Mucosa of gallbladder (tissue), 1 donor: ENCODE measurements at regions not wholly inside any gene's neighbourhood (a gene's known extent, or its start where the extent isn't known, plus 50 kb on each side); places are given as distances from the start of the nearest gene placed in this dataset.
"Not testable (repeated sequence)": the region's sequence is repeated elsewhere in the genome, so short reads cannot be mapped to it uniquely, and the experiment has no call there.

Experiments used
- DNase-seq: peaks from one replicate; pipeline ENCODE4 v3.0.0-alpha.2; 2020; ENCODE audit warnings: low spot score
- donor health status: DM: no; HTN: no; CAD: no.

- DNase-seq = no peak
These were observed 1806.6 kb upstream of the AGA start for GRCh38 chr4:179248821-179249220.

DNA sequence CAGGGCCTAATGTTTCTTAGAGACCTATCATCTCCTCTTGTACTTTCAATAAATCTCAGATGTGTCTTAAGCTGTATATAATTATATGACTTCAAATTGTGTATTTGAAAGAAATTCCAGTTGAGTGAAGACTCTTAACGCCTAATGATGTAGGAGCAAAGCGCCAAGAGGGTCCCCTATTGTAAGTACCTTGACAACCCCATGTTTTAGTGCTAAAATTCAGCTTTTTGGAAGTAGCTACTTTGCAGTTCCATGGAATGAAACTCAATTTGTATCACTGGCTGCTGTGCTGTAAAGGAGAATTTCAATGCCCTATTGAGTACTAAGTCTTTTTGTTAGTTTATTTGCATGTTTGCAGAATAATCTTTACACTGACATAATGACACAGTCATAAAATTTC lies 1826.6 kb upstream of the AGA start:
- no peak for DNase-seq

DNA sequence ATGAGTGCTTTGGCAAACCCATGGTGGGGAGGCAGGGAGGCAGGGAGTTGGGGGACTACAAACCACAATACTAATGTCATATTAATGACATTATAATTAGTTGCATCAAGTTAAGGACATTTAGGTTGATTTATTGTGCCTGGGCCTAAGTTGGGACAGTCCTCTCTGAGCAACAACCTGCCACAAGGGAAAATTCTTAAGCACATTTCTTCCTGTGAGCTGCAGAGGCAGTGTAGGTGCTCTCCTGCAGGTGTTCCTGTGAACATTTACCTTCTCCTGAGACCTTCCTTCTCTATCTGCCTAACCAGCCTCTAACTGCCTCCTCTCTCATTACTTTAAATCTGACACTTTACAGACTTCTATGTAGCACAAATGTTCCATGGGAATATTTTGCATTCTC lies 1830.0 kb upstream of the AGA start:
- DNase-seq = no peak

- no peak for DNase-seq
These were observed 1836.4 kb upstream of the AGA start for GRCh38 chr4:179278647-179279046.

DNA sequence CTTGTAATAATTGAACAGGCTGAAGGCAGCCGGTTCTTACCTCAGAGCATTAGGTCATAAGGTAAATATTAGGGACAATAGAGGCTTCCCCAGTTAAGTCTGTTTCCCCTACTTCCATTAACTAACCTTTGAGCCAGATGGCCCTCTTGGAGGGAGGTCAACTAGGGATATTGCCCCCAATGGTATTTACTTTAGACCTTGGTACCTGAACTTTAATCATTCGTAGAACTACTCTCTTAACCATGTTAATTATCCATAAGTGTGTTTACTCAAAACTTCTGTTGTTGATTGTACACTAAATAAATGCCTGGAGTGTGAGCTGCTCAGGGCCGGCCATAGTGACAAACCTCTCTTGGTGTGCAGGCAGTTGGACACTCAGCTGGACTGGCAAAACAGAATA lies 1843.5 kb upstream of the AGA start:
- no peak for DNase-seq

DNA sequence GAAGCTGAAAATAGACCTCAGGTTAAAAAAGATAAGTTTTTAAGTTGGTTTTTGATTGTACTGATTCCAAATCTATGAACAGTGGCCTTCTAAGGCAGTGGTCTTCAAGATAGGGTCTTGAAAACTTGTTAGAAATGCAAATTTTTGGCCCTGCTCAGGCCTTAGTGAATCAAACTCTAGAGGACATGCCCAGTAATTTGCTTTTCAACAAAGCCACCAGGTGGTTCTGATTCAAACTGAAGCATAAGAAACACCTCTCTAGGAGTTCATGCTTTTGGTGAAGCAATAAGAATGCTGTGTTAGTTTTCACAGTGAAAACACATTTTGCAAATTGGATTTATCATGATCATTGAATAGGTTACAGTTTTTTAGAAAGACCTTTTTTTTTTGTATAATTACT lies 1849.4 kb upstream of the AGA start:
- no peak for DNase-seq

GRCh38 chr4:179292468-179292867 lies 1850.2 kb upstream of the AGA start:
- no peak for DNase-seq

DNA sequence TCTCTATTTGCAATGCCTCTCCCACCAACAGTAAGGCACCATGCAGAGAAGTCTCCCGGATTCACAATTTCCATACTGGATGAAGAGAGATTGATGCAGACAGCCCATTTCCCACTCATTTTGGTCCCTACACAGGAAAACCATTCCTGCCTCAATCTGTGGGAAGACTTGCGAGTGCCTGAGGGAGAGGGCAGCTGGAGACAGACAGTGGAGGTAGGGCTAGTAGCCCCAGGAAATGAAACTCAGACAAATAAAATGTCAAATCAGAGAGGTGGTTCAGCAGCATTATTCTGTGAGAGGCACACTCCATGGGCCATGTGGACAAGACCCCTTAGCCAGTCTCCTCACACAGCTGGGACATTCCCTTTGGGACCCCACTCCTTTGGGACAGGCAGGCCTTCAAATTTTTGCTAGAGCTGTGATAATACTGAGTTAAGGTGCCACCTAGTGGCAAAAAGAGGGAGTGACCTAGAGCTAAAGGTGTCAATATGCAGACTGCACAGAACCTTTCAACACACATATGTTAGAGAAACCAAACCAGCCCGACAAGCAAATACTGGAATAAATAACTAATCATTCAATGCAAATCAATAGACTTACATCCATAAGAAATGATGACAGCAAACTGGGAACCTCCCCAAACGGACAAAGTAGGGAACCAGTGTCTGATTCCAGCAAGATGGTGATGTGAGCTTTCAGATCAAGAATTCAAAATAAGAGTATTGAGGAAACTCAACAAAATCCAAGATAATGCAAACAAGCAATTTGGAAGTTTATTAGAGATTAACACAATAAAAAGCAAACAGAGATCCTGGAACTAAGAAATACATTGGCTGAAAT lies 1865.3 kb upstream of the AGA start:
- peak; percentile 33 for DNase-seq

DNA sequence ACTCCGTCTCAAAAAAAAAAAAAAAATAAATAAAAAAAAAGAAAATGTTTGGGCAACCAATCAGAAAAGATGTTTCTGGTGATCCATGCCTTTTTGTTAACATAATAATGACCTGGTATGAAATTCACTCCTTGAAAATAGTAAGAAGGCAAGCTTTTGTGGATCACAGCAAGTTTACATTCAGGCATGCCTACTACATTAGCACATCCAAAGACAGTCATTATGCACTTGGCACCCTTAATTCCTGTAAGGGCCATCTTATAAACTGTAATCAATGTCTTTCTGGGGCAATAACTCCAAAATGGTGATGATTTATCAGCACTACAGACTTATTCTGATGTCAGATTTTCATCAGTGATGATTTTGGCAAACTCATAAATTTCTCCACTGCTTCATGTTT lies 1871.6 kb upstream of the AGA start:
- no peak for DNase-seq

DNA sequence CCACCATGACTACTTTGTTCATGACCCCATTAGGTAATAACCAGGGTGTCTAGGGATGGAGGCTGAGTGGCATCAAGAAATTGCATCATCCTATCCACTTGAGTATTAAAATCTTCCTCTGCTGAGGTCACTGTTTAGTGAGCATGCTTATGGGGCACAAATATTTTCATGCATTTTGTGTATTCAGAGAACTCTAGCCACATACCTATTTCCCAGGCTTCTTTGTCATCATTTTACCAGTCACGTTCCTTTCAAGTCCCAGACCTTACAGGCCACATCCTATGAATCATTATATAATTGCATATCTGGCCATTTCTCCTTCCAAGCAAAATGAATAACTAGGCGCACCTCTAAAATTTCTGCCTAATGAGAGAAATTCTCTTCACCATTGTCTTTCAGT lies 1882.9 kb upstream of the AGA start:
- no peak for DNase-seq

DNA sequence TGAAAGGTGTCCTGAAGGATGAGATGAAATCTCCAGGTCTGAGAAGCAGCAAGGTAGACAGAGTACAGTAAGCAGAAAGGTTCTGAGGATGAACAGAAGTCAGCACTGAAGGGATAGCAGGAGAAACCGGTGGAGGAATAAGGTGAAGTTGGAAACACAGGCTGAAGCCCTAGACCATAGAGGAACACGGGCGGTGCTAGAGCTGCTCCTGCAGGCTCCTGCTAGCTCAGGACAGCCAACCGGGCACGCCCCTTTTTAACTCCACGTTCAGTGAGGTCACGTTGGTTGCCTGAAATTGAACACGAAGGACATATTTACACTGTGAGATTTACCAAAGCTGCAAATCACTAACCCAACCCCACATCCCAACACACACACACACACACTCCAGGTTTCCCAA lies 1886.4 kb upstream of the AGA start:
- no peak for DNase-seq

DNA sequence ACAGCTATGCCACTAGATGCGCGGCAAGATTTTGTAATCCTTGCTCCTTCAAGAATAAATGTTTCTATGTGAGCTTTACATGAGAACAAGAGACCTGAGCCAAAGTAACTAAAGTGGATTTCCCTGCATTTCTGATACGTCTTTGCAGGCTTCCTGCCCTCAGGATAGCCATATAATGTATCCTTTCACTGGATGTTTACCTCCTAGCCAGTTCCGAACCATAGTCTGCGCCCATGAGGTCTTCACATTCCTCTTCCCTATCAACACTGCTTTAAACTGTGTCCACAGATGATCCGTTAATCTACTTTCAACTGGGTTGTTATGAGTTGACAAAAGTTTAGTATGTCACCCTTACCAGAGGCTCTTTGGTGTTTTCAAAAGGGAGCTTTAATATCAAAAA lies 1889.1 kb upstream of the AGA start:
- no peak for DNase-seq

- no peak for DNase-seq
These were observed 1902.6 kb upstream of the AGA start for GRCh38 chr4:179344861-179345260.

DNA sequence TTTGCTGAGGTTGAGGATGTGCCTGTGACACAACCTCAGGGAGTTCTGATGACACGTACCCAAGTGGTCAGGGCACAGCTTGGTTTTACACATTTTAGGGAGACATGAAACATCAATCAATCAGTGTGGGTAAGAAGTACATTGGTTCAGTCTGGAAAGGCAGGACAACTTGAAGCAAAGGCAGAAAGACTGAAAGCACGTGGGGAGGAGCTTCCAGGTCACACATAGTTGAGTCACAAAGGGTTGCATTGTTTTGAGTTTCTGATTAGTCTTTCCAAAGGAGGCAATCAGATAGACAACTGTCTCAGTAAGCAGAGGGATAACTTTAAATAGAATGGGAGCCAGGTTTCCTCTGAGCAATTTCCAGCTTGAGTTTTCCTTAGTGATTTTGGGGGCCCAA lies 1910.0 kb upstream of the AGA start:
- no peak for DNase-seq

GRCh38 chr4:179353786-179354185 lies 1911.5 kb upstream of the AGA start:
- no peak for DNase-seq

GRCh38 chr4:179361978-179362486 lies 1919.8 kb upstream of the AGA start:
- DNase-seq = no peak

DNA sequence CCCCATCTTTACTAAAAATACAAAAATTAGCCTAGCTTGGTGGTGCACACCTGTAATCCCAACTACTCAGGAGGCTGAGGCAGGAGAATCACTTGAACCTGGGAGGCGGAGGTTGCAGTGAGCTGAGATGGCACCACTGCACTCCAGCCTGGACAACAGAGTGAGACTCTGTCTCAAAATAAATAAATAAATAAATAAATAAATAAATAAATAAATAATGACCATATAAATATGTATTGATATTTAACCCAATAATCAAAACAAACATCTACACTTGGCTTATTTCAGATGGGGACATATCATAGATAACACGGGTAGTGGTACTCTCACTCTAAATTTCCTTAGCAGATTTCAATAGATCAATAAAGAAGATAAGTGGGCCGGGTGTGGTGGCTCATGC lies 1923.7 kb upstream of the AGA start:
- not testable (repeated sequence) for DNase-seq

GRCh38 chr4:179372242-179372641 lies 1930.0 kb upstream of the AGA start:
- no peak for DNase-seq

DNA sequence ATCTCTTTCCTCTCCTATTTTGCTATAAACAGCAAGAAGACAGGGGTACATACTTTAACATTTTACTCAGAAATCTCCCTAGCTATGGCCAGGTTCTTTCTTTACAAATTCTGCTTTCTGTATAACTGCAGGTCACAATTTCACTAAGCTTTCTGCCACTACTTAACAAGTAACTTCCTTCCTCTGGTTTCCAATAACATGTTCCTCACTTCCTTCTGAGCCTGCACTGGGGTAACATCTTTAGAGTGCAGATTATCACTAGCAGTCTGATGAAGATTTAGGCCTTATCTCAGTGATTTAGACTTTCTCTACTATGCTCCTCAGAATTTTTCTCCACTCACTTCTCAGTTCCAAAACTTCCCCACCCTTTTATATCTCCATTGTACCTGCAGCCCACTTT lies 1930.5 kb upstream of the AGA start:
- no peak for DNase-seq

DNA sequence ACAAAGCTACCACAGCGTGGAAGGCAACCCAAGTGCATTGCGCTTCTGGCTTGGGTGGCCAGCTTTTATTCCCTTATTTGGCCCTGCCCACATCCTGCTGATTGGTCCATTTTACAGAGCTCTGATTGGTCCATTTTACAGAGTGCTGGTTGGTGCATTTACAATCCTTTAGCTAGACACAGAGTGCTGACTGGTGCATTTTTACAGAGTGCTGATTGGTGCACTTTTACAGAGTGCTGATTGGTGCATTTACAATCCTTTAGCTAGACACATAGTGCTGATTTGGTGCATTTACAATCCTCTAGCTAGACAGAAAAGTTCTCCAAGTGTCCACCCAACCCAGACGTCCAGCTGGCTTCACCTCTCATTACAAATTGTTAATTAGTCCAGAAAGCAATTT lies 1936.6 kb upstream of the AGA start:
- not testable (repeated sequence) for DNase-seq

DNA sequence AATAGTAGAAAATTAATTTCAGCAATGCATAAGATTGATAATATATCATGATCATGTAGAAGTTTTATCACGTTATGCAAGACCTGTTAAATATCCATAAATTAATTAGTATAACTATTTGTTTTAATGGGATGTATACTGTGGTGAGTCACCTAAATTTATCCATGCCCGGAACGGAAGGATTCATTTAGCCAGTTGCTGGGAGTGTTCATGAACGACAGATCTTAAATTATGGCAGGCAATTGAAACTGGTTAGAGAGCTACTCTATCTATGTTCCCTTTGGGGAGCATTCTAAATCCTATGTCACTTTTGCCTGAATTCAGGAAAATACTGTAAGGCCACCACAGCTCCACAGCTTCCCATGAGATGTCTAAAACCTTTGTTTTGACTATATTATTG lies 1950.5 kb upstream of the AGA start:
- no peak for DNase-seq

GRCh38 chr4:179398414-179398813 lies 1956.2 kb upstream of the AGA start:
- no peak for DNase-seq

DNA sequence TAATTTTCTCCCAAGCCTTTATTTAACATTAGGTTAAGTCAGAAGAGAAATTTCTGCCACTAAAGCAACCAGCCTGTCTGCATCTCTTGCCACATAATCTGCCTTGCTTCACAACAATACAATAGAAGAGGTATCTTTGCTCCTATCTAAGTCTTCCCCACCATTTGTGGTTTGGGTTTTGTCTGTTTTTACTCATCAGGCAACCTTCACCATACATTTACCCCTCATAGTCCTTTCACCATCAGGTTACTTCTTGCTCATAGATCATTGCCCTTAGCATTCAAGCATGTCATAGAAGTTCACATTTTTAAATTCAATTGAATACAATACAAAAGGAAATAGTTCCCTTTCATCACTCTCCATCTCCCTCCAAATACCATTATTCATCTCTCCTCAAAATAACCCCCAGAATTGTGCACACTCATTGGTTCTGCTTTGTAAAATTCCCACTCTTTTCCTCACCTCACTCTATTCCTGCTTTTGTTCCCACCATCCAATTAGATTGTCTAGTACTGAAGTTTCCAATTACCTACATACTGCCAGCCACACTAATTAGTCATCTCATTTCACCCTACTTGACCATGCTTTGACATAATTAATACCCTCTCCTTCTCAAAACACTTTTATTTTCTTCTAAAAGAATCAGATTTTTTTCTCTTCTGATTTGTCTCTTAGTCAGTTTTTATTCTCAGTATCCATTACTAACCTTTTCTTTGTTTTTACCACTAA lies 1957.0 kb upstream of the AGA start:
- no peak for DNase-seq
